Caco-2 (cell line): ENCODE measurements at regions not wholly inside any gene's neighbourhood (a gene's known extent, or its start where the extent isn't known, plus 50 kb on each side); places are given as distances from the start of the nearest gene placed in this dataset.

Source experiments
- BruUV-seq: library from RNA; stranded (reverse); fragments of 400-500 nt; replicated peaks from 2 replicates; lab custom pipeline; 2021; lab: Mats Ljungman, UMichigan
- CTCF ChIA-PET: fragments of 300-600 bp; sonication (Branson Sonifier 250); formaldehyde crosslinking; loops from one replicate; lab custom pipeline; 2022; ENCODE audit warnings: antibody characterized with exemption; lab: Charles Lee
- POLR2A ChIA-PET: fragments of 300-600 bp; sonication (Branson Sonifier 250); formaldehyde crosslinking; loops from one replicate; lab custom pipeline; 2022; ENCODE audit warnings: antibody characterized with exemption; lab: Charles Lee
- DNase-seq, 2 experiments: peaks; one replicate each; pipeline versions ENCODE4 v3.0.0 to v3.0.0-alpha.2; 2020 to 2022
- H3K27me3 ChIP-seq: replicated peaks from 2 replicates; pipeline ENCODE4 v1.6.0; 2011; ENCODE audit warnings: low read length; ENCODE audit not compliant: control insufficient read depth, insufficient read depth
- H3K36me3 ChIP-seq: 2 replicates; pipeline ENCODE4 v1.5.1; 2011; ENCODE audit warnings: low read length; ENCODE audit not compliant: control insufficient read depth, insufficient read depth
- H3K4me1 ChIP-seq: fragments of 250-450 bp; sonication (Bioruptor Pico); 2 replicates; pipeline ENCODE4 v1.5.1; 2020; ENCODE audit warnings: mild to moderate bottlenecking
- H3K4me3 ChIP-seq: 2 replicates; pipeline ENCODE4 v1.5.1; 2011; ENCODE audit warnings: low read depth, mild to moderate bottlenecking, control low read depth, low read length
- H3K9me3 ChIP-seq: fragments of 250-450 bp; sonication (Bioruptor Pico); 2 replicates; pipeline ENCODE4 v1.5.1; 2020; ENCODE audit warnings: mild to moderate bottlenecking, moderate library complexity
- H3K27ac Mint-ChIP-seq: one replicate; pipeline ENCODE4 v1.8.0; 2022; ENCODE audit warnings: mixed read lengths; ENCODE audit not compliant: unreplicated experiment
- H3K27me3 Mint-ChIP-seq: one replicate; pipeline ENCODE4 v1.8.0; 2022; ENCODE audit warnings: mixed read lengths; ENCODE audit not compliant: insufficient read depth, unreplicated experiment
- H3K36me3 Mint-ChIP-seq: one replicate; pipeline ENCODE4 v1.8.0; 2022; ENCODE audit warnings: mild to moderate bottlenecking, mixed read lengths; ENCODE audit not compliant: insufficient read depth, unreplicated experiment
- H3K4me1 Mint-ChIP-seq: one replicate; pipeline ENCODE4 v1.8.0; 2022; ENCODE audit warnings: low read depth, mixed read lengths; ENCODE audit not compliant: unreplicated experiment
- H3K4me3 Mint-ChIP-seq: one replicate; pipeline ENCODE4 v1.8.0; 2022; ENCODE audit warnings: mild to moderate bottlenecking, moderate library complexity, mixed read lengths; ENCODE audit not compliant: unreplicated experiment
- H3K9me3 Mint-ChIP-seq: one replicate; pipeline ENCODE4 v1.8.0; 2022; ENCODE audit warnings: mixed read lengths; ENCODE audit not compliant: unreplicated experiment
- CTCF ChIP-seq, 2 experiments: fragments of 200-600 bp in 1 of 2; IDR thresholded peaks; 1 replicate in 1 of 2; 2 replicates in 1 of 2; pipeline versions ENCODE4 v1.5.1 to v1.8.0; 2011 to 2022; ENCODE audit warnings: antibody characterized with exemption in 1 of 2, control low read depth in 1 of 2, inconsistent platforms in 1 of 2, low read depth in 1 of 2, low read length in 1 of 2, mild to moderate bottlenecking in 1 of 2, moderate library complexity in 1 of 2; ENCODE audit not compliant: insufficient read depth in 1 of 2, severe bottlenecking in 1 of 2, unreplicated experiment in 1 of 2
- intact Hi-C: fragments of 100-400 bp; cut with micrococcal nuclease; formaldehyde crosslinking; loops from one replicate; pipeline ENCODE4 v1.10.0; 2022; ENCODE audit not compliant: unreplicated experiment

DNA sequence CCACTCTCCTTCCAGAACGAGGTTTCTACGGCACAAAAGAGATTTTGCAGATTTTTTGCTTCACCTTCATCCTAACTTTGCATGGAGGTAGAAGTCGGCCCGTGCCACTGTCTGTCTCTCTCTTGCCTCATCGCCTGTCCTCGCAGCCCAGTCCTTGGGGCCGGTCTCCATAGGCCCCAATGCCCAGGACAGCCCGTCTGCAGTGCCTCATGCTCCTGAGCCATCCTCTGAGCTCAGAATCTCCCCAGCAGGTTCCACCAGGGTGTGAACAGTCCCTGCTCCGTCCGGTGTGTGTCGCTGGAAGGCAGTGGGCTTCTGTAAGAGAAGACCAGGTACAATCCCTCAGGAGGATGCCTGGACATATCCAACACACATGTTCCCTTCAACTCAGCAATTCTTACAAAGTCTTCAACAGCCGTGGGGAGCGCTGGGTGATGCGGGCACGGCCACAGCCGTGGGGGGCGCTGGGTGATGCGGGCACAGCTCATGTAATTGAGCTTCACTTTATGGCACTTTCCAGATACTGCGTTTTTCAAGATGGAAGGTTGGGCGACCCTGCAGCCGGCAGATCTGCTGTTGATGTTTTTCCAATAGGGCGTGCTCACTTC lies 231.9 kb downstream of the DLL1 start:
- H3K9me3 Mint-ChIP-seq: peaks cover 7% of the 10 kb centered on the region
- H3K27ac Mint-ChIP-seq: no peak overlapping the region
- no peak for DNase-seq
- H3K27me3 Mint-ChIP-seq: no peaks in the 10 kb centered on the region
- POLR2A ChIA-PET: no interaction called here
- H3K9me3 ChIP-seq: no peaks in the 10 kb centered on the region
- peaks cover 4% of the 10 kb centered on the region for H3K36me3 Mint-ChIP-seq
- 0 out of 2 replicates have a peak, but pooled peaks cover 7% of the 10 kb centered on the region for H3K4me1 ChIP-seq
- H3K27me3 ChIP-seq: no peaks in the 10 kb centered on the region
- CTCF ChIA-PET: no interaction called here
- TF ChIP-seq CTCF (IDR thresholded peaks at IDR 0.05; ENCODE audit: insufficient read depth in 1 of 2, low read depth in 1 of 2, low read length in 1 of 2, severe bottlenecking in 1 of 2, unreplicated experiment in 1 of 2): no peak
- no TSS peak for BruUV-seq
- intact Hi-C loops: no loop called here
- no peaks in the 10 kb centered on the region for H3K36me3 ChIP-seq
- H3K4me3 Mint-ChIP-seq: no peak overlapping the region
- no peaks in the 10 kb centered on the region for H3K4me1 Mint-ChIP-seq
- H3K4me3 ChIP-seq: no peak overlapping the region

- intact Hi-C loops: no loop called here
- no TSS peak for BruUV-seq
- no peak overlapping the region for H3K4me3 ChIP-seq
- no peak for TF ChIP-seq CTCF (IDR thresholded peaks at IDR 0.05; ENCODE audit: insufficient read depth in 1 of 2, low read depth in 1 of 2, low read length in 1 of 2, severe bottlenecking in 1 of 2, unreplicated experiment in 1 of 2)
- ChIA-PET POLR2A (no interaction called here), CTCF (no interaction called here)
- DNase-seq: peak in 1 of 2 experiments; percentile 59
- Mint-ChIP-seq H3K27me3 (no peaks in the 10 kb centered on the region), H3K9me3 (peaks cover 7% of the 10 kb centered on the region), H3K36me3 (peaks cover 4% of the 10 kb centered on the region), H3K4me1 (no peaks in the 10 kb centered on the region), H3K27ac (no peak overlapping the region), H3K4me3 (no peak overlapping the region)
- H3K4me1 ChIP-seq: 0 out of 2 replicates have a peak, but pooled peaks cover 7% of the 10 kb centered on the region
- no peaks in the 10 kb centered on the region for H3K36me3 ChIP-seq
- H3K9me3 ChIP-seq: no peaks in the 10 kb centered on the region
- no peaks in the 10 kb centered on the region for H3K27me3 ChIP-seq
Observed at GRCh38 chr6:170057961-170058877, 232.7 kb downstream of the DLL1 start.

GRCh38 chr6:170057034-170057734 lies 233.7 kb downstream of the DLL1 start:
- Mint-ChIP-seq H3K36me3 (peaks cover 10% of the 10 kb centered on the region), H3K4me3 (no peak overlapping the region), H3K27me3 (no peaks in the 10 kb centered on the region), H3K27ac (no peak overlapping the region), H3K9me3 (peaks cover 7% of the 10 kb centered on the region), H3K4me1 (no peaks in the 10 kb centered on the region)
- Histone ChIP-seq H3K36me3 (no peaks in the 10 kb centered on the region), H3K4me1 (0 out of 2 replicates have a peak, but pooled peaks cover 7% of the 10 kb centered on the region), H3K4me3 (no peak overlapping the region), H3K9me3 (no peaks in the 10 kb centered on the region), H3K27me3 (no peaks in the 10 kb centered on the region)
- DNase-seq: peak in 1 of 2 experiments; percentile 20
- POLR2A ChIA-PET: no interaction called here
- CTCF ChIA-PET: no interaction called here
- intact Hi-C loops: no loop called here
- no peak for TF ChIP-seq CTCF (IDR thresholded peaks at IDR 0.05; ENCODE audit: insufficient read depth in 1 of 2, low read depth in 1 of 2, low read length in 1 of 2, severe bottlenecking in 1 of 2, unreplicated experiment in 1 of 2)
- no TSS peak for BruUV-seq
